ENCODE measurements at regions not wholly inside any gene's neighbourhood (a gene's known extent, or its start where the extent isn't known, plus 50 kb on each side); places are given as distances from the start of the nearest gene placed in this dataset.

- no peak for DNase-seq (ENCODE audit: low read depth)
- H3K4me3 ChIP-seq (ENCODE audit: low read depth, low read length) = no peak overlapping the region
- TF ChIP-seq POLR2A (IDR thresholded peaks at IDR 0.05; ENCODE audit: extremely low read depth, insufficient read length) (no peak), MYC (IDR thresholded peaks at IDR 0.05; ENCODE audit: low read depth, low read length) (no peak), MAX (IDR thresholded peaks at IDR 0.05; ENCODE audit: low read depth, low read length) (no peak), CTCF (IDR thresholded peaks at IDR 0.05; ENCODE audit: low read depth, low read length) (no peak)
Observed at GRCh38 chr14:81682134-81682533, 148.5 kb upstream of the SEL1L start.

GRCh38 chr14:81682701-81683100 lies 149.0 kb upstream of the SEL1L start:
- no peak overlapping the region for H3K4me3 ChIP-seq (ENCODE audit: low read depth, low read length)
- TF ChIP-seq CTCF (IDR thresholded peaks at IDR 0.05; ENCODE audit: low read depth, low read length) = no peak
- no peak for TF ChIP-seq MAX (IDR thresholded peaks at IDR 0.05; ENCODE audit: low read depth, low read length)
- no peak for TF ChIP-seq MYC (IDR thresholded peaks at IDR 0.05; ENCODE audit: low read depth, low read length)
- TF ChIP-seq POLR2A (IDR thresholded peaks at IDR 0.05; ENCODE audit: extremely low read depth, insufficient read length) = no peak
- no peak for DNase-seq (ENCODE audit: low read depth)

- DNase-seq (ENCODE audit: low read depth) = no peak
- TF ChIP-seq MAX (IDR thresholded peaks at IDR 0.05; ENCODE audit: low read depth, low read length) (no peak), MYC (IDR thresholded peaks at IDR 0.05; ENCODE audit: low read depth, low read length) (no peak), POLR2A (IDR thresholded peaks at IDR 0.05; ENCODE audit: extremely low read depth, insufficient read length) (no peak), CTCF (IDR thresholded peaks at IDR 0.05; ENCODE audit: low read depth, low read length) (no peak)
Observed at GRCh38 chr14:81684696-81685095, 151.0 kb upstream of the SEL1L start.

GRCh38 chr14:81686512-81686911 lies 152.9 kb upstream of the SEL1L start:
- DNase-seq (ENCODE audit: low read depth) = no peak
- H3K4me3 ChIP-seq (ENCODE audit: low read depth, low read length) = no peak overlapping the region
- TF ChIP-seq MAX (IDR thresholded peaks at IDR 0.05; ENCODE audit: low read depth, low read length) (no peak), CTCF (IDR thresholded peaks at IDR 0.05; ENCODE audit: low read depth, low read length) (no peak), MYC (IDR thresholded peaks at IDR 0.05; ENCODE audit: low read depth, low read length) (no peak), POLR2A (IDR thresholded peaks at IDR 0.05; ENCODE audit: extremely low read depth, insufficient read length) (no peak)

More at GRCh38 chr14:81684696-81685095, 151.0 kb upstream of the SEL1L start:
- no peak overlapping the region for H3K4me3 ChIP-seq (ENCODE audit: low read depth, low read length)

GRCh38 chr14:81691931-81692330 lies 158.3 kb upstream of the SEL1L start:
- no peak overlapping the region for H3K4me3 ChIP-seq (ENCODE audit: low read depth, low read length)
- no peak for TF ChIP-seq MAX (IDR thresholded peaks at IDR 0.05; ENCODE audit: low read depth, low read length)
- no peak for TF ChIP-seq POLR2A (IDR thresholded peaks at IDR 0.05; ENCODE audit: extremely low read depth, insufficient read length)
- TF ChIP-seq MYC (IDR thresholded peaks at IDR 0.05; ENCODE audit: low read depth, low read length) = no peak
- no peak for TF ChIP-seq CTCF (IDR thresholded peaks at IDR 0.05; ENCODE audit: low read depth, low read length)
- DNase-seq (ENCODE audit: low read depth) = no peak

- no peak overlapping the region for H3K4me3 ChIP-seq (ENCODE audit: low read depth, low read length)
- TF ChIP-seq POLR2A (IDR thresholded peaks at IDR 0.05; ENCODE audit: extremely low read depth, insufficient read length) (no peak), CTCF (IDR thresholded peaks at IDR 0.05; ENCODE audit: low read depth, low read length) (no peak), MAX (IDR thresholded peaks at IDR 0.05; ENCODE audit: low read depth, low read length) (no peak), MYC (IDR thresholded peaks at IDR 0.05; ENCODE audit: low read depth, low read length) (no peak)
- no peak for DNase-seq (ENCODE audit: low read depth)
Observed at GRCh38 chr14:81694419-81694818, 160.8 kb upstream of the SEL1L start.

All from NB4 (cell line).